IMR-90 (cell line): ENCODE measurements at regions not wholly inside any gene's neighbourhood (a gene's known extent, or its start where the extent isn't known, plus 50 kb on each side); places are given as distances from the start of the nearest gene placed in this dataset.

Source experiments
- CTCF ChIP-seq: conservative IDR thresholded peaks from 2 replicates; pipeline ENCODE4 v1.5.1; 2012; ENCODE audit warnings: mild to moderate bottlenecking, low read depth, low read length, improper control_type of control experiment
- MAZ ChIP-seq: IDR thresholded peaks from 2 replicates; pipeline ENCODE4 v1.6.1; 2012; ENCODE audit warnings: low read depth, mild to moderate bottlenecking, low read length, improper control_type of control experiment, moderate library complexity, borderline replicate concordance
- POLR2A ChIP-seq: IDR thresholded peaks from 2 replicates; pipeline ENCODE4 v1.6.1; 2012; ENCODE audit warnings: mild to moderate bottlenecking, low read depth, low read length
- RAD21 ChIP-seq: IDR thresholded peaks from 2 replicates; pipeline ENCODE4 v1.6.1; 2012; ENCODE audit warnings: low read length, improper control_type of control experiment
- RCOR1 ChIP-seq: IDR thresholded peaks from 2 replicates; pipeline ENCODE4 v1.6.1; 2012; ENCODE audit warnings: mild to moderate bottlenecking, low read length, improper control_type of control experiment; ENCODE audit not compliant: insufficient replicate concordance
- SMC3 ChIP-seq: fragments of 150-350 bp; IDR thresholded peaks from 2 replicates; pipeline ENCODE4 v1.6.1; 2016; ENCODE audit warnings: low read depth, mild to moderate bottlenecking, antibody characterized with exemption, low read length, moderate library complexity

GRCh38 chrX:149365552-149365951 is 139.6 kb downstream of the IDS start:
- no peak for TF ChIP-seq CTCF
- no peak for TF ChIP-seq MAZ
- no peak for TF ChIP-seq RCOR1
- no peak for TF ChIP-seq RAD21
- no peak for TF ChIP-seq SMC3
- no peak for TF ChIP-seq POLR2A
